ENCODE measurements at regions not wholly inside any gene's neighbourhood (a gene's known extent, or its start where the extent isn't known, plus 50 kb on each side); places are given as distances from the start of the nearest gene placed in this dataset.

DNA sequence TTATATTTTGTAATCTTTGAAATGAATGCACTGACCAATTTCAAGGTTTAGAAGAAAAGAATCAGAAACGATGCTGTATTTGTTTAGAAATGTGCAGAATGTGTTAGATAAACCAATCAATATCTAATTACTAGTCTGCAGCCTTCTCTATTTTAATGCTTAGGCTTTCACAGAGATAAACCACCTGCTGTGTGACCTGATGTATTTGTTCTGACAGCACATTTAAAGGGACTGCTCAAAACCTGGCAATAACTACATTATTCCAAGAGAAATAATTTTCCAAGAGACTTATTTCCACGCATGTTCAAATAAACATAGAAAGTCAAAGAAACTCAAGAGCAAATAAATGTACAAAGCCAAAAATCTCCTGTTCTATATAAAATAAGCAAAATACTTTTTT, 641.6 kb upstream of the PCDH20 start:
- TF ChIP-seq, protein P1, sequence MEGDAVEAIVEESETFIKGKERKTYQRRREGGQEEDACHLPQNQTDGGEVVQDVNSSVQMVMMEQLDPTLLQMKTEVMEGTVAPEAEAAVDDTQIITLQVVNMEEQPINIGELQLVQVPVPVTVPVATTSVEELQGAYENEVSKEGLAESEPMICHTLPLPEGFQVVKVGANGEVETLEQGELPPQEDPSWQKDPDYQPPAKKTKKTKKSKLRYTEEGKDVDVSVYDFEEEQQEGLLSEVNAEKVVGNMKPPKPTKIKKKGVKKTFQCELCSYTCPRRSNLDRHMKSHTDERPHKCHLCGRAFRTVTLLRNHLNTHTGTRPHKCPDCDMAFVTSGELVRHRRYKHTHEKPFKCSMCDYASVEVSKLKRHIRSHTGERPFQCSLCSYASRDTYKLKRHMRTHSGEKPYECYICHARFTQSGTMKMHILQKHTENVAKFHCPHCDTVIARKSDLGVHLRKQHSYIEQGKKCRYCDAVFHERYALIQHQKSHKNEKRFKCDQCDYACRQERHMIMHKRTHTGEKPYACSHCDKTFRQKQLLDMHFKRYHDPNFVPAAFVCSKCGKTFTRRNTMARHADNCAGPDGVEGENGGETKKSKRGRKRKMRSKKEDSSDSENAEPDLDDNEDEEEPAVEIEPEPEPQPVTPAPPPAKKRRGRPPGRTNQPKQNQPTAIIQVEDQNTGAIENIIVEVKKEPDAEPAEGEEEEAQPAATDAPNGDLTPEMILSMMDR (IDR thresholded peaks at IDR 0.05), result no peak
- no peak for TF ChIP-seq POLR2AphosphoS5 (IDR thresholded peaks at IDR 0.05)

Data from suprapubic skin (tissue), 3 donors.